Neural cell (in vitro differentiated cells): ENCODE measurements at regions not wholly inside any gene's neighbourhood (a gene's known extent, or its start where the extent isn't known, plus 50 kb on each side); places are given as distances from the start of the nearest gene placed in this dataset.

Source experiments
- H2AFZ ChIP-seq: fragments of 200-600, 300-800 bp; sonication (generic), shearing (Covaris generic); 2 replicates; pipeline ENCODE4 v1.6.0; 2014; ENCODE audit warnings: low read depth, mild to moderate bottlenecking, antibody characterized with exemption, low read length, moderate library complexity
- H3F3A ChIP-seq: fragments of 200-600 bp; shearing (Covaris generic); 2 replicates; pipeline ENCODE4 v1.6.1; 2016; ENCODE audit warnings: mild to moderate bottlenecking, moderate library complexity, mixed read lengths, antibody characterized with exemption, low read length; ENCODE audit not compliant: insufficient read depth, poor library complexity, severe bottlenecking
- H3K27ac ChIP-seq: fragments of 200-600, 300-800 bp; sonication (generic), shearing (Covaris generic); 2 replicates; pipeline ENCODE4 v1.5.1; 2014; ENCODE audit warnings: mild to moderate bottlenecking, low read length, moderate library complexity
- H3K27me3 ChIP-seq: fragments of 300-800, 200-600 bp; sonication (generic), shearing (Covaris generic); 2 replicates; pipeline ENCODE4 v1.6.0; 2014; ENCODE audit warnings: mild to moderate bottlenecking, low read depth, low read length, moderate library complexity; ENCODE audit not compliant: insufficient read depth
- H3K36me3 ChIP-seq: fragments of 300-800, 200-600 bp; sonication (generic), shearing (Covaris generic); 2 replicates; pipeline ENCODE4 v1.5.1; 2014; ENCODE audit warnings: mild to moderate bottlenecking, antibody characterized with exemption, low read length, moderate library complexity; ENCODE audit not compliant: insufficient read depth
- H3K4me2 ChIP-seq: fragments of 300-800, 200-600 bp; sonication (generic), shearing (Covaris generic); 2 replicates; pipeline ENCODE4 v1.6.0; 2014; ENCODE audit warnings: mild to moderate bottlenecking, low read length
- H3K4me3 ChIP-seq: fragments of 300-800, 200-600 bp; sonication (generic), shearing (Covaris generic); 2 replicates; pipeline ENCODE4 v1.5.1; 2014; ENCODE audit warnings: mild to moderate bottlenecking, low read length, moderate library complexity
- H3K79me2 ChIP-seq: fragments of 200-600 bp; shearing (Covaris generic); replicated peaks from 2 replicates; pipeline ENCODE4 v1.6.0; 2014; ENCODE audit warnings: mild to moderate bottlenecking, low read length, moderate library complexity; ENCODE audit not compliant: insufficient read depth
- H3K9ac ChIP-seq: fragments of 300-800, 200-600 bp; sonication (generic), shearing (Covaris generic); 2 replicates; pipeline ENCODE4 v1.6.1; 2016; ENCODE audit warnings: mild to moderate bottlenecking, low read length, mixed read lengths
- H3K9me2 ChIP-seq: fragments of 200-600 bp; shearing (Covaris generic); 2 replicates; pipeline ENCODE4 v1.6.1; 2016; ENCODE audit warnings: mild to moderate bottlenecking, low read length, mixed read lengths; ENCODE audit not compliant: insufficient read depth
- H3K9me3 ChIP-seq: fragments of 200-600, 300-800 bp; sonication (generic), shearing (Covaris generic); 2 replicates; pipeline ENCODE4 v1.6.1; 2016; ENCODE audit warnings: mild to moderate bottlenecking, mixed run types, low read length, moderate library complexity, mixed read lengths
- H4K20me1 ChIP-seq: fragments of 200-600 bp; shearing (Covaris generic); 2 replicates; pipeline ENCODE4 v1.6.1; 2016; ENCODE audit warnings: mild to moderate bottlenecking, mixed run types; ENCODE audit not compliant: insufficient read depth
- CTCF ChIP-seq: fragments of 450-650 bp; IDR thresholded peaks from 2 replicates; pipeline ENCODE4 v1.5.1; 2014; ENCODE audit warnings: antibody characterized with exemption, mild to moderate bottlenecking, moderate library complexity; ENCODE audit not compliant: poor library complexity, severe bottlenecking
- EP300 ChIP-seq: fragments of 450-650 bp; conservative IDR thresholded peaks from 2 replicates; pipeline ENCODE4 v1.6.1; 2014; ENCODE audit warnings: antibody characterized with exemption, mild to moderate bottlenecking, moderate library complexity; ENCODE audit not compliant: poor library complexity, severe bottlenecking
- EZH2 ChIP-seq: fragments of 200-600, 300-800 bp; shearing (Covaris generic), sonication (generic); IDR thresholded peaks from 2 replicates; pipeline ENCODE4 v1.6.1; 2014; ENCODE audit warnings: antibody characterized with exemption, low read length, borderline replicate concordance, mild to moderate bottlenecking; ENCODE audit not compliant: insufficient read depth, poor library complexity, severe bottlenecking
- MXI1 ChIP-seq: fragments of 450-650 bp; conservative IDR thresholded peaks from 2 replicates; pipeline ENCODE4 v1.6.1; 2014; ENCODE audit warnings: antibody characterized with exemption, mild to moderate bottlenecking; ENCODE audit not compliant: poor library complexity, severe bottlenecking
- POLR2AphosphoS5 ChIP-seq: IDR thresholded peaks from 2 replicates; pipeline ENCODE4 v1.6.1; 2012
- RAD21 ChIP-seq: fragments of 450-650 bp; conservative IDR thresholded peaks from 2 replicates; pipeline ENCODE4 v1.6.1; 2014; ENCODE audit warnings: antibody characterized with exemption, mild to moderate bottlenecking, moderate library complexity
- REST ChIP-seq: IDR thresholded peaks from 2 replicates; pipeline ENCODE4 v1.6.1; 2012; ENCODE audit warnings: borderline replicate concordance
- SMC3 ChIP-seq: fragments of 450-650 bp; conservative IDR thresholded peaks from 2 replicates; pipeline ENCODE4 v1.6.1; 2014; ENCODE audit warnings: antibody characterized with exemption, mild to moderate bottlenecking, moderate library complexity; ENCODE audit not compliant: poor library complexity
- TAF1 ChIP-seq: IDR thresholded peaks from 2 replicates; pipeline ENCODE4 v1.6.1; 2012; ENCODE audit warnings: low read depth

GRCh38 chr18:33505297-33505696, 64.8 kb upstream of the CCDC178 start:
- TF ChIP-seq CTCF (no peak), EP300 (no peak), TAF1 (no peak), EZH2 (no peak), REST (no peak), POLR2AphosphoS5 (no peak), SMC3 (no peak)

GRCh38 chr18:33495278-33495677, 54.8 kb upstream of the CCDC178 start:
- no peak overlapping the region for H3K27ac ChIP-seq
- no peaks in the 10 kb centered on the region for H3K9me3 ChIP-seq
- TF ChIP-seq POLR2AphosphoS5 (no peak), EZH2 (no peak), MXI1 (no peak), REST (peak; percentile 28), EP300 (no peak), RAD21 (peak; percentile 80), TAF1 (no peak), SMC3 (peak; percentile 82), CTCF (peak; percentile 74)
- H3K27me3 ChIP-seq: no peaks in the 10 kb centered on the region
- H3F3A ChIP-seq: no peaks in the 10 kb centered on the region
- H3K4me3 ChIP-seq: no peak overlapping the region
- no peak overlapping the region for H3K4me2 ChIP-seq
- H3K9me2 ChIP-seq: no peaks in the 10 kb centered on the region
- no peak overlapping the region for H2AFZ ChIP-seq
- H4K20me1 ChIP-seq: no peaks in the 10 kb centered on the region
- H3K79me2 ChIP-seq: no peaks in the 10 kb centered on the region
- H3K9ac ChIP-seq: no peak overlapping the region
- no peaks in the 10 kb centered on the region for H3K36me3 ChIP-seq

More at GRCh38 chr18:33505297-33505696, 64.8 kb upstream of the CCDC178 start:
- Histone ChIP-seq H3K9me3 (no peaks in the 10 kb centered on the region), H3F3A (no peaks in the 10 kb centered on the region), H3K4me3 (no peak overlapping the region), H3K27me3 (no peaks in the 10 kb centered on the region), H3K9me2 (no peaks in the 10 kb centered on the region), H2AFZ (no peak overlapping the region), H3K27ac (no peak overlapping the region), H3K79me2 (no peaks in the 10 kb centered on the region), H3K9ac (no peak overlapping the region), H4K20me1 (no peaks in the 10 kb centered on the region), H3K36me3 (no peaks in the 10 kb centered on the region), H3K4me2 (no peak overlapping the region)
